ENCODE measurements at regions not wholly inside any gene's neighbourhood (a gene's known extent, or its start where the extent isn't known, plus 50 kb on each side); places are given as distances from the start of the nearest gene placed in this dataset.

DNA sequence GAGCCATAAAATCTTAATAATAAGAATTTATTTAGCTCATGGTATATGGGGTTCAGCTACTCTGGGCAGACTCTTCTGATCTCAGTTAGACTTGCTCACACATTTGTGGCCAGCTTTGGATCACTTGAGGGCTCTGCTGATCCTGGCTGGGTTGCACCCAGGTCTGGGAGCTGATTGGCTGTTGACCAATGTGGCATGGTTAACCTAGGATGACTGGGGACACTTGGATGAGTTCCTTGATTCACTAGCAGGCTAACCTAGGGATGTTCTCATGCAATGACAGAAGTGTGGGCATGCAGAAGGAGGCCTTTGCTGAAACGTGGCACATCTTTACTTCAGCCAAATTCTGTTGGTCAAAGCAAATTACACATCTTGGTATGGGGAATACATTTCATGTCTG is 569.5 kb downstream of the UTRN start:
- Histone ChIP-seq H3K27ac (no peak overlapping the region), H3K4me1 (no peaks in the 10 kb centered on the region), H3K36me3 (peaks cover 0 to 20% (median 0%) of the 10 kb centered on the region in 3 donors), H3K4me3 (no peak overlapping the region), H3K9me3 (no peaks in the 10 kb centered on the region), H3K27me3 (no peaks in the 10 kb centered on the region)
- DNase-seq: no peak
- TF ChIP-seq, protein P1, sequence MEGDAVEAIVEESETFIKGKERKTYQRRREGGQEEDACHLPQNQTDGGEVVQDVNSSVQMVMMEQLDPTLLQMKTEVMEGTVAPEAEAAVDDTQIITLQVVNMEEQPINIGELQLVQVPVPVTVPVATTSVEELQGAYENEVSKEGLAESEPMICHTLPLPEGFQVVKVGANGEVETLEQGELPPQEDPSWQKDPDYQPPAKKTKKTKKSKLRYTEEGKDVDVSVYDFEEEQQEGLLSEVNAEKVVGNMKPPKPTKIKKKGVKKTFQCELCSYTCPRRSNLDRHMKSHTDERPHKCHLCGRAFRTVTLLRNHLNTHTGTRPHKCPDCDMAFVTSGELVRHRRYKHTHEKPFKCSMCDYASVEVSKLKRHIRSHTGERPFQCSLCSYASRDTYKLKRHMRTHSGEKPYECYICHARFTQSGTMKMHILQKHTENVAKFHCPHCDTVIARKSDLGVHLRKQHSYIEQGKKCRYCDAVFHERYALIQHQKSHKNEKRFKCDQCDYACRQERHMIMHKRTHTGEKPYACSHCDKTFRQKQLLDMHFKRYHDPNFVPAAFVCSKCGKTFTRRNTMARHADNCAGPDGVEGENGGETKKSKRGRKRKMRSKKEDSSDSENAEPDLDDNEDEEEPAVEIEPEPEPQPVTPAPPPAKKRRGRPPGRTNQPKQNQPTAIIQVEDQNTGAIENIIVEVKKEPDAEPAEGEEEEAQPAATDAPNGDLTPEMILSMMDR (IDR thresholded peaks at IDR 0.05): no peak
- TF ChIP-seq POLR2A (IDR thresholded peaks at IDR 0.05): no peak

DNA sequence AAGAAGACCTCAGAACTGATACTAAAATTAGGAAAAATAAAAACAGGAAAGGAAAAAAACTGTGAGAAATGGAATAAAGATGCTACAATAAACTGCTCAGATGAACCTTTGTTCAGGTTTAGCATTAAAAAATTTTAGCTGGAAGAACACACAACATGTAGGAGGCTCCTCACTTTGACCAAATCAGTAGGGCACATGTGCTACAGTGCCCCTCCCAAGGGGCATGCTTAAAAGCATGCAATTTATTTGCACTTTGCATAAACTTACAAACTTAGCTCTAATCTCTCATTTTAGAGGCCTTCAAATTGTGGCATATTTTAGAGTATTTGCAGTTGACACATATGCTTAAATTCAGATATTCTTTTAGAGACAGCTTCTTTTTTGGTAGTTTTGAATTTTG is 570.2 kb downstream of the UTRN start:
- peaks cover 0 to 16% (median 0%) of the 10 kb centered on the region in 3 donors for H3K36me3 ChIP-seq
- no peaks in the 10 kb centered on the region for H3K9me3 ChIP-seq

DNA sequence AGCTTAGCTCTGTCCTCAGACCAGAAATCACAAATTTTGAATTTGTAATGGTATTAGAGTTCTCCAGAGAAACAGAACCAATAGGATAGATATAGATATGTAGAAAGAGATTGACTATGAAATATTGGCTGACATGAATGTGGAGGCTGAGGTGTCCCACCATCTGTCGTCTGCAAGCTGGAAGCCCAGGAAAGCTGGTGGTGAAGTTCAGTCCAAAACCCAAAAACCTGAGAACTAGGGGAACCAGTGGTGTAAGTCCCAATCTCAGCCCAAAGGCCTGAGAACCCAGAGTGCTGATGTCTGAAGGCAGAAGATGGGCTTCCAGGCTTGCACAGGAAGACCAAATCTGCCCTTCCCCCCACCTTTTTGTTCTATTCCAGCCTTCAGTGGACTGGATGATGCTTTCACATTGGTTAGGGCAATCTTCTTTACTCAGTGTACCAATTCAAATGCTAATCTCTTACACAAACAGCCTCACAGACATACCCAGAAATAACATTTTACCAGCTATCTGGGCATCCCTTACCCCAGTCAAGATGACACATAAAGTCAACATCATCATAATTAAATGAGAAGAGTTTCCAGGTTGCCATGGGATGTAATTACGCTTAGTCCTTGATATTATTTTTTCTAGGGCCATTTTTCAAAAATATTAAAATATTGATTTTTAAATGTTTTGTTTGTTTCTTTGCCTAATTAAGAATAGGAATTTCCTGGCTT is 570.8 kb downstream of the UTRN start:
- no peak for DNase-seq
- Histone ChIP-seq H3K4me1 (no peaks in the 10 kb centered on the region), H3K9me3 (no peaks in the 10 kb centered on the region), H3K27ac (no peak overlapping the region), H3K4me3 (no peak overlapping the region), H3K27me3 (no peaks in the 10 kb centered on the region), H3K36me3 (peaks cover 0 to 10% (median 0%) of the 10 kb centered on the region in 3 donors)
- TF ChIP-seq, protein P1 (IDR thresholded peaks at IDR 0.05): no peak
- no peak for TF ChIP-seq POLR2A (IDR thresholded peaks at IDR 0.05)

More for the DNA sequence above, 570.2 kb downstream of the UTRN start:
- no peak for DNase-seq
- no peak overlapping the region for H3K4me3 ChIP-seq
- no peaks in the 10 kb centered on the region for H3K4me1 ChIP-seq
- H3K27me3 ChIP-seq: no peaks in the 10 kb centered on the region
- H3K27ac ChIP-seq: no peak overlapping the region
- TF ChIP-seq, protein P1 (IDR thresholded peaks at IDR 0.05): no peak
- TF ChIP-seq POLR2A (IDR thresholded peaks at IDR 0.05): no peak

DNA sequence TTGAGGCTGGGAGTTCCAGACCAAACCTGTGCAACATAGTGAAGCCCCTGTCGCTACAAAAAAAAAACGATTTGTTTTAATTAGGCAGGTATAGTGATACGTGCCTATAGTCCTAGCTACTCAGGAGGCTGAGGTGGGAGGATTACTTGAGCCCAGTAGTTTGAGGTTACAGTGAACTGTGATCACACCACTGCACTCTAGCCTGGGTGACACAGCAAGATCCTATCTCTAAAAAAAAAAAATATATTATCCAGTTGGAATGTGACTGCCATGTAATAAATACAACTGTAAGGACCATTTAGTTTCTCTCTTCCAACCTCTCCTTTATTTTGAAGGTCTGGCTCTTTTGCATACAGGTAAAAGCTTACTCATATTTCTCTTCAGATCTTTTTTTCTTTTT is 571.5 kb downstream of the UTRN start:
- Histone ChIP-seq H3K9me3 (no peaks in the 10 kb centered on the region), H3K27ac (no peak overlapping the region), H3K4me3 (no peak overlapping the region), H3K36me3 (peaks cover 0 to 7% (median 0%) of the 10 kb centered on the region in 3 donors), H3K4me1 (no peaks in the 10 kb centered on the region), H3K27me3 (no peaks in the 10 kb centered on the region)
- TF ChIP-seq POLR2A (IDR thresholded peaks at IDR 0.05): no peak
- TF ChIP-seq, protein P1 (IDR thresholded peaks at IDR 0.05): no peak
- DNase-seq: no peak

DNA sequence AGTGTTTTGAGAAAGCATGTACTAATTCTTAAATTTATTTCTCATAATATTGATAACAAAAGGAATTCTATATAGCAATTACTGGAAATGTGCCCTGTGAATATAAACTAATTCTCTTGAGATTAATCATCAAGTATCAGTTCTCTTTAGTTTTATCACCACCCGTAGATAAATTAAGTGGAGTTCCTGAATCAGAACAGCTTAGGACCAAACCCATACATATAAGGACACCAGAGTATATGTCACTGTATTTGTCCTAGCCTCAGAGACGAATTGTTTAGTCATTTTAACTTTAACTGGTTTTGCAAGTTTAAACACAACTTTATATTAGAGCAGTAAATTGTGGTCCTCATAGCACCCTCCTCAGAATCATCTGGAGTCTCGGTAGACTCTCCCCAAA is 572.0 kb downstream of the UTRN start:
- Histone ChIP-seq H3K4me3 (no peak overlapping the region), H3K36me3 (peaks cover 0 to 7% (median 0%) of the 10 kb centered on the region in 3 donors), H3K9me3 (no peaks in the 10 kb centered on the region), H3K27me3 (no peaks in the 10 kb centered on the region), H3K27ac (no peak overlapping the region), H3K4me1 (no peaks in the 10 kb centered on the region)
- DNase-seq: no peak
- TF ChIP-seq, protein P1 (IDR thresholded peaks at IDR 0.05): no peak
- TF ChIP-seq POLR2A (IDR thresholded peaks at IDR 0.05): no peak

All from Peyer's patch (tissue), 4 donors.